Fibroblast of the conjunctiva (primary cell): ENCODE measurements at regions not wholly inside any gene's neighbourhood (a gene's known extent, or its start where the extent isn't known, plus 50 kb on each side); places are given as distances from the start of the nearest gene placed in this dataset.

ENCODE experiments used
- DNase-seq: peaks from one replicate; pipeline ENCODE4 v3.0.0-alpha.2; 2010; ENCODE audit warnings: low read depth

DNA sequence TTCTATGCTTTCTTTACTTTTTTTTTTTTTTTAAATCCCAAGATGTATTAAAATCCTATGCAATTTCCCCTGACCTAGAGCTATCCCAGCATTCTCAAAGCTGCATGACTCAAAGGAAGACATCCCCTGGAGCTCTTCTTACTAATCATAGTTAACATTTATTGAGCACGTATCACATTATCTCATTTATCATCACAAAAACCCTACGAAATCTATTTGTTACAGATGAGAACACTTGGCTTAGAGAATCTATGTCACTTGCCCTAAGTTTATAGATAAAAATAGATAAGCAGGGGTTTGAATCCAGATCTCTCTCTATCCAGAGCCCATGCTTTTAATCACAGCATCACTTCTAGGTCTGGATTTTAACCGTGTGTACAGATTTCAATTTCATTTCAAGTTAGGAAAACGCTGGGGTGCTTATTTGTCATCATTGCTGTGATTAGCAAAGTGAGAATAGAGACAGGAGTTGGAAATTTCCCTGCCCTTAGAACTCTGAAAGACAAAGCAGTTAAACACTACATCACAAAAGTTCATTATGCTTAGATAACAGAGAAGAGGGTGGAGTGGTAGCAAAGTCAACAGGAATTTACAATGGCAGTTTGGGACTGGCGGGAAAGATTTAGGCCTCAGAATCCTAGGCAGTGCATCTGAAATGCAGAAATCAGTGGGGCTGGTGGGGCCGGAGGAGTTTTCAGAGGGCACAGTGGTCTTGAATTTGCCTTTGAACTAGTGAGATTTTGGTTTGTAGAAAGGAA is 177.7 kb upstream of the FRMD6 start:
- no peak for DNase-seq

DNA sequence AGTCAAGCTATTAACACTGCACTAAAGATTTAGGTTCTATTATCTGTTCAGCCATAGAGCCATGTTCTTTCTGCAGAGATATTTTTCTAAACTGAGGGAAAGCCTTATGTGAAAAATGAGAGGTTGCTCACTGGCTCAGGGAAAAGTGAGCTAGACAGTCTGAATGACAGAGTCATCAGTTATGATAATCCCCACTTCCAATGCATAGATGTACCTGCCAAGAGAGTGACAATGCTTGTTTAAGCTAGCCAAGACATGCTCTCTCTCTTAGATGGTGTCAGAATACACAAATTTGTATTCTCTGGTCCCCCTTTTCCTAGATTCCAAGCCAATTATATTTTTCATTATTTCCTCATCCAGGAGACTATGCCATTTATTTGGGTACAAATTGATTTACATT is 176.9 kb upstream of the FRMD6 start:
- DNase-seq, result no peak

- DNase-seq, result no peak
Measured at GRCh38 chr14:51478175-51478621, 173.5 kb upstream of the FRMD6 start.

DNA sequence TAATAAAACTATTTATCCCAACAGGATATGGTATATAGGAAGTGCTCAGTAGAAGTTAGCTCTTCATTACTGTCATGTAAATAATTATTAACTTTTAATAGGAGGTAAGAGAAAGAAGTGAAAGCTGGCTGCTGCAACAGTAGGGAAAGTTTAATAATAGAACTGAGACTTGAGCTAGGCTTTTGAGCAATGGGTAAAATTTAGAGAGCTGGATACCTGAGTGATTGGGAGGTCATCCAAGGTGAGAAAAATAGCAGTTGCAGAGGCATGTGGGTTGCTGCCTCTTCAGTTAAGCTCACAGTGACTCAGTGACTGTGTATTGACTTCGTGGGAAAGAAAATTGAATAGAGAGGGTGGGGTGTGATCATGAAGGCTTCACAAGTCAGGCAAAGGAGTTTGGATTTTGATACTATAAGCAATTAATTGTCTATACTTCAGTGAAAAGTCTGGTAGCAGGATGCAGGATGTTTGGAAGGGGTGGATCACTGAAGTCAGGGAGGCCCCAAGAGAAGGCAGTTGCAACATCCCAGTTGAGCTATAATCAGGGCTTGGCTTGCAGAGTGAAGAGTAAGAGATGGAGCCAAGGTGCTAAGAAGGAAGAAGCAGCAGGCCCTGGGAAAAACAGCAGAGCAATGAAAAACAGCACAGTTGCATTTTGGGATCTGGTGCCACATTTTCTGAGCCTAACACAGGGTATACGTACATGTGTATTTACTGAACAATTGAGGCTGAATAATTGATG is 172.0 kb upstream of the FRMD6 start:
- DNase-seq, result peak; percentile 33

DNA sequence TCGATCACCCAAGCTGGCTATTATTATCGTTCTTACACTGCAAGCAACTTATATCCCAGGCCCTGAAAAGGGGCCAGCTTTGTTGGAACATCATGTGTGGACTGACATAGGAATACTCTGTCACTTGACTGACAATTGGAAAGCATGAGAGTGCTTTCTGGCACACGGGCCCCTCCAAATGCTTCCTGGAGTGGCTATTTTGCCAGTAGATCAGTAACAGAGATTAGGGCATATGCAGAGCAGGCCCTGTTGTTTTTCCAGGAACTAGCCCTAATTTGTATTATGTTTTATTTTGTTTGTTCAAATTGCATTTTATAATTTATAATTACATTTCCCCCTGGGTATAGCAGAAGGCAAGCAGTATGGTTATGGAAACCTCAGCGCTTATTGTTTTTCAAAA is 170.1 kb upstream of the FRMD6 start:
- DNase-seq, result no peak

DNA sequence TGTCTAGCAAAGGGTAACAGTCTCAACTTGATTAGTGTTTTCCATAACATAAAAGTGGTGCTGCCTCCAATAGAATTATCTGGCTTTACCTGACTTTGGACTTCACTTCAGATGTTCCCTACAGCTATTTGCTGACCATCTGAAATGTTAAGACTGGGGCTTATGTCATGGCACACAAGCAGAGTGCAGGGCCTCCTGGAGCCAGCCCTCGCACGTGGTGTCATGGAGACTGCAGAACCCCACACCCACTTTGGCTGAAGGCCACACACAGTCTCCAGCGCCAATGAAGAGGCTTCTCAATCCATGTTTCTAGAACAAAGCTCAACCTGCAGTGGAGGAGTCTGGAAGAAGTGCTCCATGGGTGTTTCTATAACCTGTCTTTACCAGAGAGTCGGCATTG is 169.6 kb upstream of the FRMD6 start:
- DNase-seq, result no peak

GRCh38 chr14:51484485-51484884 is 167.2 kb upstream of the FRMD6 start:
- DNase-seq, result no peak

DNA sequence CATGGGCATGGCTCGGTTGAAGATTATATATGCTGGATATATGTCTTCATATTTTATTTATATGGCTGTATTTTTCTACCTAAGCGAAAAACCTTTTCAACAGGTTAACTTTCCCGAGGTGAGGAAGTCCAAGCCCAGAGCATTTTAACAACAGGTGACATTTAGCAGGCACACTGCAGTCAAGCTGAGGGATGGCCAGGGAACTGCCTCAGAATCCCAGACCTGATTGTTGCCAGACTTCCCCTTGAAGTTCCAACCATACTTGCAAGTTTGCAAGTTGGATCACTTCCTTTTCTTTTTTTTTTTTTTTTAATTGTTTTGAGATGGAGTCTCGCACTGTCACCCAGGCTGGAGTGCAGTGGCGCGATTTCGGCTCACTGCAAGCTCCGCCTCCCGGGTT is 166.0 kb upstream of the FRMD6 start:
- DNase-seq, result no peak

GRCh38 chr14:51487848-51488247 is 163.9 kb upstream of the FRMD6 start:
- DNase-seq, result no peak

DNA sequence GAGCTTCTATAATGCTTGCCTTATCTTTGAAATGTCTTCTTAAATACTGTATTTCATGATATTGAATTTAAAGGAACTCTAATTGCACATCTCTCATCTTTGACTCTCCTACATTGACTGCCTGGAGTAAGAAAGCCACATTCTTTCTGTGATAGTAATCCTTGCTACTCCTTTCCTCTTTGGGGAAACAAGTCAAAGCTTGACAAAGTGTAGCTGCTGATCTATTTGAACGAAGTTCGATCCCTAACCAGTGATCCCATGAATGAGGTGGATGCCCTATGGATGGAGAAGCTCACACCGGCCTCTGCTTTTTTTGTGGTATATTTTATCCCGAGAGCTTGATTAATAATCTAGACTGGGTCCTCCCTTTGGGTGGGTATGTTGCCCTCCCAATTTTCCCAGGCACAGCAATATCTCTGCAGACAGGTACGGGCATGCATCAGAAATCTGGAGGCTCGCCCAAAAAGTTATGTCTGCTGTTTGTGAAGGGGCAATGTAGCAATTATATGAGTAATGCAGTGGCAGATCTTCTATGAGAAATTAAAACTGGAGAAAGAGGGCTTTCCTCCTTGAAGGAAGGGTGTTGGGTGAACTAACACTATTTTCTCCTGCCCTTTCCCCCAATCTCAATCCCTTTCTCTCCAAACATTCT is 163.0 kb upstream of the FRMD6 start:
- DNase-seq, result no peak

DNA sequence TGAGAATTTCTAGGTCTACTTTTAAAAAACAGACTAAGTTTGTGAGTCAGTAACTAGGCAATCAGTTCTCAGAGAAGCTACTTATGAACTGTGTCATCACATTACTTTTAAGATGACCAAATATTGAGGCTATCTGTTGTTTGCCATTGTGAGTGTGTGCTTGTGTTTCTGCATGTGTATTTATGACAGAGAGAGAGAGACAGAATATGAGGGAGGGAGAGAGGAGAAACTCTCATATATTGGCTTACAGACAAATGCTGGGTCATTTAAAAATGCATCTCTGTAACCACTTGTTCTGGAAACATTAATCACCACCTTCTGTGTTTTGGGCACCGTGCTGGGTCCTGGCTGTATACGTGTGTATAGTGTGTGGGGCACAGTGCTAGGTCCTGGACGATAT is 161.5 kb upstream of the FRMD6 start:
- no peak for DNase-seq

- DNase-seq, result no peak
Measured at GRCh38 chr14:51491036-51491545, 160.6 kb upstream of the FRMD6 start.

GRCh38 chr14:51491776-51492175 is 159.9 kb upstream of the FRMD6 start:
- DNase-seq, result no peak

- no peak for DNase-seq
Measured at GRCh38 chr14:51495319-51495718, 156.4 kb upstream of the FRMD6 start.

- DNase-seq, result no peak
Measured at GRCh38 chr14:51498411-51499227, 153.1 kb upstream of the FRMD6 start.

GRCh38 chr14:51500776-51501175 is 150.9 kb upstream of the FRMD6 start:
- no peak for DNase-seq

- no peak for DNase-seq
Measured at GRCh38 chr14:51501746-51502145, 150.0 kb upstream of the FRMD6 start.

DNA sequence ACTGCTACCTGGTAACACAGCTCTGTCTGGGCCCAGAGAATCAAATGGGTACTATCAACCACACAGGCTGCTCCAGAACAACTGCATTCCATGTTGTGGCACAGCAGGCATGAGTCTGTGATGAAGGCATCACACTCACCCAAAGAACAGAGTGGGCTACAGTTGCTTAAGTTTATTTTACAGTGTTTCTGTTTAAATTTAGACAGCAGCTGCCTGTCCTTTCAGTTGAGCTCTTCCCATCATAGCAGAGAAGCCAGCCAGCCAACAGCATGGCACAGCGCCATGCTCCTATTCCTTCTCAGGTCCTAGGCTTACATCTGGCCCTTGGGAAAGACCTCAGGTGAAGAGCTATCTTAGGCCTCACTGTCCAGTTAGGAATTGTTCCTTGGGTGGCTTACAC is 147.0 kb upstream of the FRMD6 start:
- DNase-seq, result no peak

DNA sequence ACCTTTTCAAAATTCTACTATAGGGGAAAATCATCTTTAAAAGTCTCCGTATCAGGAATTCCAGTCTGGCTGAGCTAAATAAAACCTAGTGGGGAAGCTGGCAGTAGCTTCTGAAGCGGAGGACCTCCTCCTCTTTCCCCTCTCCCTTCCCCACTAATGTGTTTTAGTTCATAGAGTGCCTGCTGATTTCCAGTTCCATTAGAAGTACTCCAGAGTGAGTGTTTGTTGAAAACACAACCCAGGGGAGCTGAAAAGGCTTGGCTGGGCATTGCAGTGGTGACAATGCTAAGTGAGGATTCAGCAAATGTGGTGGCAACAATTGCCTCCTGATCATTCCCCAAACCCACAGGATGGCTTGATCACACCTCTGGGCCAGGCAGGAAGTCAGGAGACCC is 144.2 kb upstream of the FRMD6 start:
- DNase-seq, result no peak

DNA sequence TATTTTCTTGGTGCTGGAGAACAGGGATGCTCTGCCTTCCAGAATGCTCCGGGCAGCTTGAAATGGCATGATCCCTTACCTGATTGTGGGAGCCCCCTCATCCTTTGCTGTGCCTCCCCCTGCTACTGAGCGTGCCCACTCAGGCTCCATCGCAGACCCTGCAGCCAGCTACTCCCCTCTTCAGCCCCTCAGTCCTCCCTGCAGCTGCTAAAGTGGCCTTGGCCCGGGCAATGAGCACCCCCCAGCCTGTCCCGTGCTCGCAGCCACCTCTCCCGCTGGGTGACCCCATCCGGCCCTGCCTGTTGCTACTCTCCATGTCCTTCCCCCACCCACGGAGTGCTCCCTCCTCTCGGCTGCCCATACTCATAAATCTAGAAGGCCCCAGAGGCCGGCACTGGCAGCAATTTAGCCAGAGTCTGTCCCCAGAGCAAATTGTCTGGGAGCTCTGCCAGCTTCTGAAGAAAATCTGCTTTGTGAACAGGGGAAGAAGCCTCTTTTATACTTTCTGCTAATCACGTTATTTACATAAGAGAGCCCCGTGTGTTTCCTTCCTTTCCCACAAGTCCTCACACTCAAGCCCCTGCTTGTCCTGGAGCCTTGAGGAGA is 143.7 kb upstream of the FRMD6 start:
- peak; percentile 28 for DNase-seq

DNA sequence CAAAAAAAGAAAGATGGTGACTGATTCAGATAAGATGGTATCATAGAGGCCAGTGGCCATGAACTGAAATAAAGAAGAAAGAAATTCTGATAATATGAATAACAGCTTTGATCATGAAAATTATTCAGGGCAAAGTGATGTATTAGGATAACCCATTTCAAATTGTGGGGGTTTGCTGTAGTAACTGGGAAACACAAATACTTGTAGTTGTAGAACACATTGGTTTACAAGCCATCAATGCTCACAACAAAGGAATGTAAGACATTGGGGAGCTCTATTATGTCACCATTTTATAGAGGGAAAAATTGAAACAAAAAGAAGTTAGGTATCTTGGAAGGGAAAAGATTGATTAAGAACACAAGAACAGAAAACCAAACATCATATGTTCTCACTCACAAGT is 140.4 kb upstream of the FRMD6 start:
- DNase-seq, result no peak

DNA sequence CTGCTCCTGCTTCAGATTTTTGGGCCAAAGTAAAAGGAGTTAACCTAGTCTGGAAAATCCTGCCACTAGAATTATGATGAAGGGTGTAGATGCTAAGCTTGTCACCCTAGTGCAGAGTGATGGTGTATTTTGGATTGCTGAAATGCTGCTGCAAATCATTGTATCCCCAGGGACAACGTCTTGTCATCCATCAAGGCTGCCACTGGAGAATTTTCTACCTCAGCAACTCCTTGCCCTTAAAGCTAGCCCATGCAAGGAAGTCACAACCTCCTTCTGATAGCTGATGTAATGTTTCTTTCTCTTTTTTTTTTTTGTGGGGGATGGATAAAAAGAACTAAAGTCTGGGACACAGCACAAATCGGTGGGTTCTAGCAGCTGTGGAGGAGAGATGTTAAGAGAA is 139.4 kb upstream of the FRMD6 start:
- DNase-seq, result no peak
